ENCODE measurements at regions not wholly inside any gene's neighbourhood (a gene's known extent, or its start where the extent isn't known, plus 50 kb on each side); places are given as distances from the start of the nearest gene placed in this dataset.

DNA sequence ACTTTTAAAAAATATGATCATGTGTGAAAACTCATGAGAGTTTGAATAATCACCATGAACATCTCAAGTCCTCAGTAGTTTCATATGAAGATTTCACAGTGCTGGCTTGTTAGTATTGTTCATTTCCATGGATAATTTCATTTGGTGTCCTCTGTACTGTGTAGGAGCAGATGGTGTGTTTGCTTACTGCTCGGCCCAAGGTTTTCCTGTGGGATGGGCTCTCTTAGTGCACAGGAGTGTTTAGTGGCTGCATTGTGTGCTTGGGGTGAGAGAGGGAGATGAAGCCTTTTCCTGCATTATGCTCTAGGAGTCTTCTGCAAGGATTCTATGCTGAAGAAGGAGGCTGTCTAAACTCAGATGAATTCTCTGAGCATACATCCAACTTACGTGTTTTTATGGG lies 270.6 kb downstream of the SOCS6 start:
- TF ChIP-seq EZH2 (IDR thresholded peaks at IDR 0.05; ENCODE audit: borderline replicate concordance, low read depth, low read length, severe bottlenecking) = no peak
- TF ChIP-seq, protein P1, sequence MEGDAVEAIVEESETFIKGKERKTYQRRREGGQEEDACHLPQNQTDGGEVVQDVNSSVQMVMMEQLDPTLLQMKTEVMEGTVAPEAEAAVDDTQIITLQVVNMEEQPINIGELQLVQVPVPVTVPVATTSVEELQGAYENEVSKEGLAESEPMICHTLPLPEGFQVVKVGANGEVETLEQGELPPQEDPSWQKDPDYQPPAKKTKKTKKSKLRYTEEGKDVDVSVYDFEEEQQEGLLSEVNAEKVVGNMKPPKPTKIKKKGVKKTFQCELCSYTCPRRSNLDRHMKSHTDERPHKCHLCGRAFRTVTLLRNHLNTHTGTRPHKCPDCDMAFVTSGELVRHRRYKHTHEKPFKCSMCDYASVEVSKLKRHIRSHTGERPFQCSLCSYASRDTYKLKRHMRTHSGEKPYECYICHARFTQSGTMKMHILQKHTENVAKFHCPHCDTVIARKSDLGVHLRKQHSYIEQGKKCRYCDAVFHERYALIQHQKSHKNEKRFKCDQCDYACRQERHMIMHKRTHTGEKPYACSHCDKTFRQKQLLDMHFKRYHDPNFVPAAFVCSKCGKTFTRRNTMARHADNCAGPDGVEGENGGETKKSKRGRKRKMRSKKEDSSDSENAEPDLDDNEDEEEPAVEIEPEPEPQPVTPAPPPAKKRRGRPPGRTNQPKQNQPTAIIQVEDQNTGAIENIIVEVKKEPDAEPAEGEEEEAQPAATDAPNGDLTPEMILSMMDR (IDR thresholded peaks at IDR 0.05; ENCODE audit: borderline replicate concordance, extremely low read depth, low read length, poor library complexity, severe bottlenecking) = no peak

DNA sequence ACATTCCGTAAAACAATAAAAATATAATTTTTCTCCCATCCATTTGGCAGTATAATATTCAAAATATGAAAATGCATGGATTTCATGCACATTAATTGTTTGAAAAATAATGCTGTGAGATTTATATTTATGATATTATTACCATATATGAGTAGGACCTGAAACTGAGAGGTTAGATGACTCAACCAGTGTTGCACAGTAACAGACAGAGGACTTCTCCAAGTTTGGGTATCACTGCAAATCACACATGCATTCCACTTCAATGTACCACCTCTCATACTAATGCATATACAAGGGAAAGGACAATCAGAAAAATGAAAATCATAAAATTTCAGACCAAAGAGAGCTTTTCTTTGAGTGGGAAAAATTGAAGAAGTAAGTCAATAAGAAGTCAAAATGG lies 269.5 kb downstream of the SOCS6 start:
- Histone ChIP-seq H3K79me2 (ENCODE audit: insufficient read depth, low read length) (no peaks in the 10 kb centered on the region), H3K4me3 (ENCODE audit: low read depth in 1 of 2, low read length in 2 of 2) (no peak overlapping the region)
- TF ChIP-seq EZH2 (IDR thresholded peaks at IDR 0.05; ENCODE audit: borderline replicate concordance, low read depth, low read length, severe bottlenecking) = no peak
- TF ChIP-seq, protein P1 (IDR thresholded peaks at IDR 0.05; ENCODE audit: borderline replicate concordance, extremely low read depth, low read length, poor library complexity, severe bottlenecking) = no peak

More for the DNA sequence above, 270.6 kb downstream of the SOCS6 start:
- Histone ChIP-seq H3K27me3 (ENCODE audit: insufficient read depth, low read length, poor library complexity) (no peaks in the 10 kb centered on the region), H4K20me1 (ENCODE audit: insufficient read depth, low read length) (no peaks in the 10 kb centered on the region), H3K4me3 (ENCODE audit: low read depth in 1 of 2, low read length in 2 of 2) (no peak overlapping the region), H3K4me2 (ENCODE audit: insufficient read depth, low read length) (no peak overlapping the region), H3K9me3 (ENCODE audit: insufficient read depth, low read length, severe bottlenecking) (no peaks in the 10 kb centered on the region), H3K9ac (ENCODE audit: low read depth, low read length) (no peak overlapping the region), H3K4me1 (ENCODE audit: insufficient read depth, low read length) (no peaks in the 10 kb centered on the region), H3K36me3 (ENCODE audit: insufficient read depth, low read length) (no peaks in the 10 kb centered on the region), H2AFZ (ENCODE audit: low read depth, low read length) (no peak overlapping the region), H3K79me2 (ENCODE audit: insufficient read depth, low read length) (no peaks in the 10 kb centered on the region), H3K27ac (ENCODE audit: low read length) (no peak overlapping the region)
- DNase-seq (no peak), ATAC-seq (ENCODE audit: insufficient read depth, low read depth) (no peak)

DNA sequence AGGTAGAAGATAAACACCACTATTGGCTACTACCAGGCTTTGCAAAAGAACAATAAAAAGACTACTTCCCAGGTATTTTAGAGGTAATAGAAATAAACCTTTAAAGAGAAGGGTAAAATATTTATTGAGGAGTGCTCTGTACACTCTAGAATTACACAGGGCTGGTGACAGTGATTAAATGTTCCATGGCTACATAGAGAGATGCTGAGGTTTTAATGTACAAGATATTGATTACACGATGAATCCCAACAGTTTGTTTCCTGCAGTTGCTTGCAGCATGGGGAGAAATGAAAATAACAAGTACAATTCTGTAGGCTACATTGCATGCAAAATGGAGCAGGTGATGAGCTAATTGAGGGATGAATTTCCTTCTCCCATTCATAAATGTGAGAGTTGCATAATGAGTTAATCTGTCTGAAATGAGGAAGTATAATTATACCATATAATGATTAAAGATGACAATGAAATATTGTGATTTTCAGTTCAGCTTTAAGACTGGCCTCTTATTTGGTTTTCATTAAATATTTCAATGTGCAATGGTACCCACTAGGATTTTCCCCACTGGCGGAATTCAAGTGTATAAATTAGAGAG lies 266.1 kb downstream of the SOCS6 start:
- H3K9ac ChIP-seq (ENCODE audit: low read depth, low read length) = no peak overlapping the region
- H2AFZ ChIP-seq (ENCODE audit: low read depth, low read length) = no peak overlapping the region
- H3K27me3 ChIP-seq (ENCODE audit: insufficient read depth, low read length, poor library complexity) = no peaks in the 10 kb centered on the region
- no peak for DNase-seq
- no peaks in the 10 kb centered on the region for H4K20me1 ChIP-seq (ENCODE audit: insufficient read depth, low read length)
- H3K36me3 ChIP-seq (ENCODE audit: insufficient read depth, low read length) = no peaks in the 10 kb centered on the region
- H3K4me3 ChIP-seq (ENCODE audit: low read depth in 1 of 2, low read length in 2 of 2) = no peak overlapping the region
- no peak overlapping the region for H3K27ac ChIP-seq (ENCODE audit: low read length)
- H3K4me2 ChIP-seq (ENCODE audit: insufficient read depth, low read length) = no peak overlapping the region
- H3K79me2 ChIP-seq (ENCODE audit: insufficient read depth, low read length) = no peaks in the 10 kb centered on the region
- no peak for ATAC-seq (ENCODE audit: insufficient read depth, low read depth)
- no peaks in the 10 kb centered on the region for H3K4me1 ChIP-seq (ENCODE audit: insufficient read depth, low read length)
- H3K9me3 ChIP-seq (ENCODE audit: insufficient read depth, low read length, severe bottlenecking) = no peaks in the 10 kb centered on the region
- TF ChIP-seq, protein P1 (IDR thresholded peaks at IDR 0.05; ENCODE audit: borderline replicate concordance, extremely low read depth, low read length, poor library complexity, severe bottlenecking) = no peak
- no peak for TF ChIP-seq EZH2 (IDR thresholded peaks at IDR 0.05; ENCODE audit: borderline replicate concordance, low read depth, low read length, severe bottlenecking)

More for the DNA sequence above, 269.5 kb downstream of the SOCS6 start:
- Histone ChIP-seq H3K27me3 (ENCODE audit: insufficient read depth, low read length, poor library complexity) (no peaks in the 10 kb centered on the region), H3K4me2 (ENCODE audit: insufficient read depth, low read length) (no peak overlapping the region), H3K36me3 (ENCODE audit: insufficient read depth, low read length) (no peaks in the 10 kb centered on the region), H4K20me1 (ENCODE audit: insufficient read depth, low read length) (no peaks in the 10 kb centered on the region), H3K9me3 (ENCODE audit: insufficient read depth, low read length, severe bottlenecking) (no peaks in the 10 kb centered on the region), H2AFZ (ENCODE audit: low read depth, low read length) (no peak overlapping the region), H3K4me1 (ENCODE audit: insufficient read depth, low read length) (no peaks in the 10 kb centered on the region), H3K9ac (ENCODE audit: low read depth, low read length) (no peak overlapping the region), H3K27ac (ENCODE audit: low read length) (no peak overlapping the region)
- ATAC-seq (ENCODE audit: insufficient read depth, low read depth) (no peak), DNase-seq (no peak)

DNA sequence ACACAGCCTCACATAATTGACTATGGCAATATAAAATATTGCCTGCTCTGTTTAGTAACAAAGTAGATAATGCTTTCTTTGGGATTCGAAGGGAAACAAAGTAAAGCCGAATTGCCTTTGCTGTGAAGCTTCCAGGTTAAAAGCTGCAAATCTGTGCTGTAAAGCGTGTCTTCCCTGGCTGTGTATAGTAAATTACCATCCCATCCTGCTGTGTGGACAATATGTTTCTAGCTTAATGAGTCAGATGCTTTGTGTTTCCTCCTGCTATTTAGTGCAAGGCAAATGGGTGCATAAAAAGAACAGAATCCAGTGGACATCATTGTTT lies 265.1 kb downstream of the SOCS6 start:
- Histone ChIP-seq H3K9ac (ENCODE audit: low read depth, low read length) (no peak overlapping the region), H2AFZ (ENCODE audit: low read depth, low read length) (no peak overlapping the region), H3K27ac (ENCODE audit: low read length) (no peak overlapping the region), H4K20me1 (ENCODE audit: insufficient read depth, low read length) (no peaks in the 10 kb centered on the region), H3K36me3 (ENCODE audit: insufficient read depth, low read length) (no peaks in the 10 kb centered on the region), H3K4me2 (ENCODE audit: insufficient read depth, low read length) (no peak overlapping the region), H3K79me2 (ENCODE audit: insufficient read depth, low read length) (no peaks in the 10 kb centered on the region), H3K9me3 (ENCODE audit: insufficient read depth, low read length, severe bottlenecking) (no peaks in the 10 kb centered on the region), H3K4me1 (ENCODE audit: insufficient read depth, low read length) (no peaks in the 10 kb centered on the region), H3K4me3 (ENCODE audit: low read depth in 1 of 2, low read length in 2 of 2) (no peak overlapping the region), H3K27me3 (ENCODE audit: insufficient read depth, low read length, poor library complexity) (no peaks in the 10 kb centered on the region)
- no peak for ATAC-seq (ENCODE audit: insufficient read depth, low read depth)
- no peak for TF ChIP-seq EZH2 (IDR thresholded peaks at IDR 0.05; ENCODE audit: borderline replicate concordance, low read depth, low read length, severe bottlenecking)
- TF ChIP-seq, protein P1 (IDR thresholded peaks at IDR 0.05; ENCODE audit: borderline replicate concordance, extremely low read depth, low read length, poor library complexity, severe bottlenecking) = no peak
- no peak for DNase-seq
